ENCODE measurements at regions not wholly inside any gene's neighbourhood (a gene's known extent, or its start where the extent isn't known, plus 50 kb on each side); places are given as distances from the start of the nearest gene placed in this dataset.

DNA sequence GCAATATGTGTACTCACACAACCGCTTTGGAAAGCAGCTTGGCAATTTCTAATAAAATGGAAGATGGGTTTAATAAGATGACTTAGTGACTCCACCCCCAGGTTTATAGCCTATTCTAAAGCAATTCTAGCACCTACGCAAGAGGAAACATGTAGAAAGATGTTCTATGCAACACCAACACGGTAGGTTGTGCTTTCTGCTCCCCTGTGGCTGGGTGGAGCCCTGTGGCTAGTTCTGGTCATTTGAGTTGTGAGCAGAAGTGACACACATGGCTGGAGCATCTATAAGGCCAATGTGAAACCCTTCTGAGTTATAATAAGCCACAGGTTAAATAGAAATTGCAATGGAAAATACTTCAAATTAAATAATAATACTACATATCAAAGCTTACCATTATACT, 310.7 kb downstream of the CD83 start:
- TF ChIP-seq, protein P1, sequence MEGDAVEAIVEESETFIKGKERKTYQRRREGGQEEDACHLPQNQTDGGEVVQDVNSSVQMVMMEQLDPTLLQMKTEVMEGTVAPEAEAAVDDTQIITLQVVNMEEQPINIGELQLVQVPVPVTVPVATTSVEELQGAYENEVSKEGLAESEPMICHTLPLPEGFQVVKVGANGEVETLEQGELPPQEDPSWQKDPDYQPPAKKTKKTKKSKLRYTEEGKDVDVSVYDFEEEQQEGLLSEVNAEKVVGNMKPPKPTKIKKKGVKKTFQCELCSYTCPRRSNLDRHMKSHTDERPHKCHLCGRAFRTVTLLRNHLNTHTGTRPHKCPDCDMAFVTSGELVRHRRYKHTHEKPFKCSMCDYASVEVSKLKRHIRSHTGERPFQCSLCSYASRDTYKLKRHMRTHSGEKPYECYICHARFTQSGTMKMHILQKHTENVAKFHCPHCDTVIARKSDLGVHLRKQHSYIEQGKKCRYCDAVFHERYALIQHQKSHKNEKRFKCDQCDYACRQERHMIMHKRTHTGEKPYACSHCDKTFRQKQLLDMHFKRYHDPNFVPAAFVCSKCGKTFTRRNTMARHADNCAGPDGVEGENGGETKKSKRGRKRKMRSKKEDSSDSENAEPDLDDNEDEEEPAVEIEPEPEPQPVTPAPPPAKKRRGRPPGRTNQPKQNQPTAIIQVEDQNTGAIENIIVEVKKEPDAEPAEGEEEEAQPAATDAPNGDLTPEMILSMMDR (IDR thresholded peaks at IDR 0.05): no peak
- TF ChIP-seq POLR2A (IDR thresholded peaks at IDR 0.05): no peak

Data from body of pancreas (tissue), 4 donors.